AG04449 (cell line): ENCODE measurements at regions not wholly inside any gene's neighbourhood (a gene's known extent, or its start where the extent isn't known, plus 50 kb on each side); places are given as distances from the start of the nearest gene placed in this dataset.

Experiments
- CTCF ChIA-PET: fragments of 350-600 bp; formaldehyde crosslinking; extraction: SDS; loops from one replicate; lab custom pipeline; 2021; ENCODE audit warnings: antibody characterized with exemption; lab: Yijun Ruan, JAX
- POLR2A ChIA-PET: fragments of 400-600, 350-600 bp; formaldehyde crosslinking; extraction: SDS; loops from one replicate; lab custom pipeline; 2020; ENCODE audit warnings: antibody characterized with exemption, inconsistent platforms; lab: Yijun Ruan, JAX
- DNase-seq: peaks from one replicate; pipeline ENCODE4 v3.0.0-alpha.2; 2010; ENCODE audit warnings: low read depth, low spot score
- H3K4me3 ChIP-seq: 2 replicates; pipeline ENCODE4 v1.5.1; 2011; ENCODE audit warnings: low read depth, mild to moderate bottlenecking, control low read depth, low read length
- CTCF ChIP-seq: IDR thresholded peaks from one replicate; pipeline ENCODE4 v1.5.1; 2011; ENCODE audit warnings: mild to moderate bottlenecking, moderate library complexity, low read length, control low read depth, inconsistent platforms; ENCODE audit not compliant: insufficient read depth; ENCODE audit errors: missing control alignments

DNA sequence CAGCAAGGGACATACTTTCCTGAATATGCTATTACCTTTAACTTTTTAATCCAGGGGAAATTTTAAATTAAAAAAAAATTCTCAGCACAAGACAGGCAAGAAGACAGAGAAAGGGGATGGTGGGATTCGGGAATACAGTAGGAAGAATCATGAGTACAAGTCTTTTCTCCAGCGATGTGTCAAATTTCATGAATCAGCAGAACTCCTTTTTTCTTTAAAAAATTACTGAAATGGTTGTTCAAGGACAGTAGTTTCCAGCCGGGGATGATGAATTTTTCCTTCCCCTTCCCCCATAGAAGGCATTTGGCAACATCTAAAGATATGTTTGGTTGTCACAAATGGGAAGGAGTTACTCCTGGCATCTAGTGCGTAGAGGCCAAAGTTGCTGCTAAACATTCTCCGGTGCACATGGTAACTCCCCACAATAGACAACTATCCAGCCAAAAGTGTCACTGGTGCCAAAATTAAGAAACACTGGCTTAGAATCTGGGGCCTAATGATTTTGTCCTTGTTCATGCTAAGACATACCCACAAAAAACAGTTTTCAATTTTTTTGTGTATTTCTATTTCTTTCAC is 450.2 kb downstream of the CBLN4 start:
- POLR2A ChIA-PET, result no interaction called here
- no peak overlapping the region for H3K4me3 ChIP-seq
- TF ChIP-seq CTCF, result no peak
- CTCF ChIA-PET, result no interaction called here
- no peak for DNase-seq

DNA sequence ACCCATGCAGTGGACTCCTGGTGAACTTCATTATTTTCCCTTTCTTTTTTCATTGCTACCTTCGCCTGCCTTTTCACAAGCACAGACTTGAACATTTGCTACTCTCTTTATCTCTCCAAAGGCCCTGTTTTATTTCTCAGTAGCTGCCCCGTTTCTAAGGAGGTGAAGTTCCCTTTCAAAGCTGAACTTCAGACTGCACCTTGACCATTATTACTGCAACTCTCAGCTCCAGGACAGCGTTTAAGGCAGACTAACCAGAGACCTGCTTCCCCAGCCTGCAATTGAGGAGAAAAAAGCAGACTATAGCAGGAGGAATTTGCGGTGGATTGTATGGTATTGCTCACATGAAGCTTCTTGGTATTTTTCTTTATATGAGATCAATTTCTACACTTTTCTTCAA is 460.7 kb downstream of the CBLN4 start:
- no peak for TF ChIP-seq CTCF
- POLR2A ChIA-PET, result no interaction called here
- CTCF ChIA-PET, result no interaction called here
- no peak overlapping the region for H3K4me3 ChIP-seq
- no peak for DNase-seq

DNA sequence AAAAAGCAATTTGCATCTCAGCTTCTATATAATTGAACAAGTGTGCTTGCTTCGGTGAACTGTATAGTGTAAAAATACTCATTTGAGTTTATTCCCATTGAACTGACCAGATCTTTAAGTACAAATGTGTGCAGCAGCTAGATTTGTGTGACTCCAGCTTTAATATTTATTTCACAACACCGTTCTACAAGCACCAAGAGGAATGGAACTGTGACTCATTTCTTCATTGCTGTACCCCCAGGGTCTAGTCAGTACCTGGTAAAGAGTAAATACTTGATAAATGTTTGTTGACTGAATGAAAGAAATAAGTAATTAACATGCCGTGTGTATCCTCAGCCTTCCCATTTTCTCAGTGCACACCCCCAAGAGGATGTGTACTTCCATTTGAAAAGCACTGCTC is 464.8 kb downstream of the CBLN4 start:
- no peak overlapping the region for H3K4me3 ChIP-seq
- CTCF ChIA-PET, result no interaction called here
- no peak for DNase-seq
- TF ChIP-seq CTCF, result no peak
- POLR2A ChIA-PET, result no interaction called here

DNA sequence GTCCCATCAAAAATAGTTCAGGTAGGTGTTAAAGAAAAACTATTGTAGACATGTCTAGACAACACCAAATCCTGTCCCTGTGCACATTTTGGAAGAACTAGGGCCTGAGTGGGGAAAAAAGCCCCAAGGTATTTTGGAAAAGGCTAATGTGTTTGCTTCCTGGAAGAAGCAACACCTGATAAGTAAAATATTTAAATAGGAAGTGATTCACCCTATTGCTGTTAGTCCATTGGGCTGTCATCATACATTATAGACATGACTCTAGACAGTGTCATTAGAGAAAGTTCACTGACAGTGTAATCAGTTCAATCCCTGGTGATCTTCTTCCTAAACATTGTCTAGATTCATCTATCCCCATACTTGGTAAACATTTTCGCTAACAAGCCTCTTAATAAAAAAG is 465.3 kb downstream of the CBLN4 start:
- H3K4me3 ChIP-seq, result no peak overlapping the region
- CTCF ChIA-PET, result no interaction called here
- TF ChIP-seq CTCF, result no peak
- no peak for DNase-seq
- POLR2A ChIA-PET, result no interaction called here

GRCh38 chr20:55538261-55538908 is 466.9 kb downstream of the CBLN4 start:
- ChIA-PET CTCF (no interaction called here), POLR2A (no interaction called here)
- no peak overlapping the region for H3K4me3 ChIP-seq
- DNase-seq, result no peak
- TF ChIP-seq CTCF, result no peak

DNA sequence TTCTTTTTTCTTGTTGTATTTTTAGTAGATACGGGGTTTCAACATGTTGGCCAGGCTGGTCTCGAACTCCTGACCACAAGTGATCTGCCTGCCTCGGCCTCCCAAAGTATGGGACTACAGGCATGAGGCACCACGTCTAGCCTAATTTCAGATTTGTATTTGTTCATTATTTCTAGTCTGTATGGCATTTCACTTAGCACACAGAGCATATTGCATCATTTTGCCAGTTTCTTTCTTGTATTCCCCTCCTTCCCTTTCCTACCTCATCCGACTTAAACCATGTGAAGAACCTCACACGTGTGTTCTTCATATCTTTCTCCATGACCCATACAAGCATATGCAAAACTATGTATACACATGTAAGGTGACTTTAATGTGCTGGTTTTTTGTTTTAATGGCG is 470.0 kb downstream of the CBLN4 start:
- H3K4me3 ChIP-seq, result no peak overlapping the region
- POLR2A ChIA-PET, result no interaction called here
- CTCF ChIA-PET, result no interaction called here
- DNase-seq, result no peak
- no peak for TF ChIP-seq CTCF
